OCI-LY7 (cell line): ENCODE measurements at regions not wholly inside any gene's neighbourhood (a gene's known extent, or its start where the extent isn't known, plus 50 kb on each side); places are given as distances from the start of the nearest gene placed in this dataset.

ENCODE experiments used
- CTCF ChIP-seq: fragments of 200-600 bp; sonication (generic); conservative IDR thresholded peaks from 2 replicates; pipeline ENCODE4 v1.5.1; 2014; ENCODE audit warnings: mild to moderate bottlenecking, antibody characterized with exemption, low read length, moderate library complexity, mixed read lengths
- EZH2phosphoT487 ChIP-seq: fragments of 200-600 bp; sonication (generic); IDR thresholded peaks from 2 replicates; pipeline ENCODE4 v1.6.1; 2018; ENCODE audit warnings: low read depth, borderline replicate concordance, mild to moderate bottlenecking, mixed run types, antibody characterized with exemption, low read length, moderate library complexity, mixed read lengths

GRCh38 chr13:69595181-69595580 lies 512.4 kb upstream of the ATXN8OS start:
- TF ChIP-seq CTCF (no peak), EZH2phosphoT487 (no peak)
